ENCODE measurements at regions not wholly inside any gene's neighbourhood (a gene's known extent, or its start where the extent isn't known, plus 50 kb on each side); places are given as distances from the start of the nearest gene placed in this dataset.

- TF ChIP-seq KAT8 (IDR thresholded peaks at IDR 0.05; ENCODE audit: low read depth) (no peak), PHF21A (IDR thresholded peaks at IDR 0.05; ENCODE audit: borderline replicate concordance, low read depth) (peak; percentile 88; the same call in 1 of the 2 replicates), ETV1 (tag; conservative IDR thresholded peaks at IDR 0.05; ENCODE audit: low read depth) (no peak), L3MBTL2 (IDR thresholded peaks at IDR 0.05) (0 out of 2 replicates have a peak, but pooled peaks have one; percentile 42), E2F5 (CRISPR knock-in tag; IDR thresholded peaks at IDR 0.05) (no peak), ZNF146 (CRISPR knock-in tag; IDR thresholded peaks at IDR 0.05; ENCODE audit: unreplicated experiment) (no peak), ZNF12 (CRISPR knock-in tag; IDR thresholded peaks at IDR 0.05) (no peak), NR2C1 (IDR thresholded peaks at IDR 0.05) (no peak), NR2C1 (tag; IDR thresholded peaks at IDR 0.05) (no peak), ZNF277 (CRISPR knock-in tag; IDR thresholded peaks at IDR 0.05; ENCODE audit: borderline replicate concordance) (no peak), MAX (CRISPR knock-in tag; IDR thresholded peaks at IDR 0.05) (no peak), NFIC (IDR thresholded peaks at IDR 0.05) (peak; percentile 59), CXXC5 (CRISPR knock-in tag; IDR thresholded peaks at IDR 0.05) (peak; percentile 9; the same call in 1 of the 2 replicates), CREB5 (CRISPR knock-in tag; IDR thresholded peaks at IDR 0.05) (no peak), MITF (IDR thresholded peaks at IDR 0.05) (no peak), ETV5 (CRISPR knock-in tag; IDR thresholded peaks at IDR 0.05; ENCODE audit: low read depth) (no peak), KLF16 (IDR thresholded peaks at IDR 0.05) (peak; percentile 71), BDP1 (IDR thresholded peaks at IDR 0.05; ENCODE audit: insufficient read depth, insufficient read length) (no peak), AFF4 (CRISPR knock-in tag; IDR thresholded peaks at IDR 0.05) (no peak), TEAD1 (CRISPR knock-in tag; IDR thresholded peaks at IDR 0.05) (peak; percentile 98)
Observed at GRCh38 chr15:36428102-36428845, 151.2 kb upstream of the CDIN1 start (continued).
